DND-41 (cell line): ENCODE measurements at regions not wholly inside any gene's neighbourhood (a gene's known extent, or its start where the extent isn't known, plus 50 kb on each side); places are given as distances from the start of the nearest gene placed in this dataset.
A peak's percentile ranks its signal among the peaks of the same experiment; 100 is the strongest.
"Not testable (repeated sequence)": the region's sequence is repeated elsewhere in the genome, so short reads cannot be mapped to it uniquely, and the experiment has no call there.

Source experiments
- ATAC-seq: fragments of 200-7000 bp; cut with Tn5 transposase; 3 replicates; pipeline ENCODE4 v1.9.1; 2021; ENCODE audit warnings: low read depth; ENCODE audit not compliant: insufficient read depth
- DNase-seq: peaks from one replicate; pipeline ENCODE4 v3.0.0-alpha.2; 2020
- H2AFZ ChIP-seq: 2 replicates; pipeline ENCODE4 v1.6.0; 2012; ENCODE audit warnings: low read depth, low read length
- H3K27ac ChIP-seq: 2 replicates; pipeline ENCODE4 v1.5.1; 2012; ENCODE audit warnings: low read length, inconsistent platforms
- H3K27me3 ChIP-seq: fragments of 200-600 bp; sonication (generic); 2 replicates; pipeline ENCODE4 v1.6.0; 2012; ENCODE audit warnings: low read length, mild to moderate bottlenecking, inconsistent platforms; ENCODE audit not compliant: insufficient read depth, poor library complexity
- H3K36me3 ChIP-seq: 2 replicates; pipeline ENCODE4 v1.5.1; 2012; ENCODE audit warnings: low read length, inconsistent platforms; ENCODE audit not compliant: insufficient read depth
- H3K4me1 ChIP-seq: 2 replicates; pipeline ENCODE4 v1.5.1; 2012; ENCODE audit warnings: mild to moderate bottlenecking, low read length; ENCODE audit not compliant: insufficient read depth
- H3K4me2 ChIP-seq: 2 replicates; pipeline ENCODE4 v1.6.0; 2012; ENCODE audit warnings: mild to moderate bottlenecking, moderate library complexity, low read length, inconsistent platforms; ENCODE audit not compliant: insufficient read depth
- H3K4me3 ChIP-seq, 2 experiments: fragments of 200-600 bp in 1 of 2; shearing (Covaris generic) in 1 of 2; 2 replicates each; pipeline ENCODE4 v1.5.1; 2012 to 2016; ENCODE audit warnings: inconsistent platforms in 2 of 2, low read length in 2 of 2, mild to moderate bottlenecking in 2 of 2, low read depth in 1 of 2, moderate library complexity in 1 of 2
- H3K79me2 ChIP-seq: 2 replicates; pipeline ENCODE4 v1.6.0; 2012; ENCODE audit warnings: low read length, inconsistent platforms; ENCODE audit not compliant: insufficient read depth
- H3K9ac ChIP-seq: 2 replicates; pipeline ENCODE4 v1.6.0; 2012; ENCODE audit warnings: low read depth, mild to moderate bottlenecking, inconsistent platforms, low read length, moderate library complexity
- H3K9me3 ChIP-seq: 2 replicates; pipeline ENCODE4 v1.5.1; 2012; ENCODE audit warnings: low read length, moderate library complexity, mild to moderate bottlenecking, inconsistent platforms; ENCODE audit not compliant: insufficient read depth, severe bottlenecking
- H4K20me1 ChIP-seq: 2 replicates; pipeline ENCODE4 v1.6.0; 2012; ENCODE audit warnings: low read length; ENCODE audit not compliant: insufficient read depth
- EZH2 ChIP-seq: IDR thresholded peaks from 3 replicates; pipeline ENCODE4 v1.6.1; 2012; ENCODE audit warnings: borderline replicate concordance, low read depth, mild to moderate bottlenecking, moderate library complexity, low read length, inconsistent platforms; ENCODE audit not compliant: severe bottlenecking
- TF ChIP-seq, protein P1 (sequence below): IDR thresholded peaks from 2 replicates; pipeline ENCODE4 v1.5.1; 2012; ENCODE audit warnings: borderline replicate concordance, low read length, moderate library complexity, mild to moderate bottlenecking; ENCODE audit not compliant: poor library complexity, severe bottlenecking; ENCODE audit errors: extremely low read depth

- Histone ChIP-seq H3K9ac (no peak overlapping the region), H3K36me3 (no peaks in the 10 kb centered on the region), H2AFZ (no peak overlapping the region), H3K27me3 (no peaks in the 10 kb centered on the region), H3K79me2 (no peaks in the 10 kb centered on the region), H3K9me3 (no peaks in the 10 kb centered on the region), H3K4me2 (no peak overlapping the region), H4K20me1 (no peaks in the 10 kb centered on the region), H3K4me1 (peaks cover 15% of the 10 kb centered on the region), H3K27ac (peak overlapping the region; percentile 4; the same call in 1 of the 2 replicates), H3K4me3 (no peak overlapping the region)
- no peak for DNase-seq
- TF ChIP-seq EZH2: no peak
- TF ChIP-seq, protein P1, sequence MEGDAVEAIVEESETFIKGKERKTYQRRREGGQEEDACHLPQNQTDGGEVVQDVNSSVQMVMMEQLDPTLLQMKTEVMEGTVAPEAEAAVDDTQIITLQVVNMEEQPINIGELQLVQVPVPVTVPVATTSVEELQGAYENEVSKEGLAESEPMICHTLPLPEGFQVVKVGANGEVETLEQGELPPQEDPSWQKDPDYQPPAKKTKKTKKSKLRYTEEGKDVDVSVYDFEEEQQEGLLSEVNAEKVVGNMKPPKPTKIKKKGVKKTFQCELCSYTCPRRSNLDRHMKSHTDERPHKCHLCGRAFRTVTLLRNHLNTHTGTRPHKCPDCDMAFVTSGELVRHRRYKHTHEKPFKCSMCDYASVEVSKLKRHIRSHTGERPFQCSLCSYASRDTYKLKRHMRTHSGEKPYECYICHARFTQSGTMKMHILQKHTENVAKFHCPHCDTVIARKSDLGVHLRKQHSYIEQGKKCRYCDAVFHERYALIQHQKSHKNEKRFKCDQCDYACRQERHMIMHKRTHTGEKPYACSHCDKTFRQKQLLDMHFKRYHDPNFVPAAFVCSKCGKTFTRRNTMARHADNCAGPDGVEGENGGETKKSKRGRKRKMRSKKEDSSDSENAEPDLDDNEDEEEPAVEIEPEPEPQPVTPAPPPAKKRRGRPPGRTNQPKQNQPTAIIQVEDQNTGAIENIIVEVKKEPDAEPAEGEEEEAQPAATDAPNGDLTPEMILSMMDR: no peak
- no peak for ATAC-seq
These were observed 241.7 kb upstream of the HDAC4 start for GRCh38 chr2:239642406-239643004.

GRCh38 chr2:239641904-239642303 is 241.1 kb upstream of the HDAC4 start:
- H3K27me3 ChIP-seq, H3K36me3 ChIP-seq, H3K27ac ChIP-seq, H4K20me1 ChIP-seq, H3K9ac ChIP-seq, H3K4me3 ChIP-seq, H3K79me2 ChIP-seq, H3K9me3 ChIP-seq, H2AFZ ChIP-seq, ATAC-seq, DNase-seq, H3K4me2 ChIP-seq: not testable (repeated sequence)
- H3K4me1 ChIP-seq: peaks cover 15% of the 10 kb centered on the region

- Histone ChIP-seq H3K36me3 (no peaks in the 10 kb centered on the region), H2AFZ (no peak overlapping the region), H3K27me3 (no peaks in the 10 kb centered on the region), H3K4me3 (no peak overlapping the region), H3K27ac (no peak overlapping the region), H3K79me2 (no peaks in the 10 kb centered on the region), H3K9me3 (peaks cover 5% of the 10 kb centered on the region), H3K4me1 (peaks cover 15% of the 10 kb centered on the region), H3K4me2 (no peak overlapping the region), H4K20me1 (no peaks in the 10 kb centered on the region), H3K9ac (no peak overlapping the region)
- ATAC-seq: no peak
- TF ChIP-seq, protein P1: no peak
- peak; percentile 3 for DNase-seq
These were observed 240.1 kb upstream of the HDAC4 start for GRCh38 chr2:239640676-239641578.

DNA sequence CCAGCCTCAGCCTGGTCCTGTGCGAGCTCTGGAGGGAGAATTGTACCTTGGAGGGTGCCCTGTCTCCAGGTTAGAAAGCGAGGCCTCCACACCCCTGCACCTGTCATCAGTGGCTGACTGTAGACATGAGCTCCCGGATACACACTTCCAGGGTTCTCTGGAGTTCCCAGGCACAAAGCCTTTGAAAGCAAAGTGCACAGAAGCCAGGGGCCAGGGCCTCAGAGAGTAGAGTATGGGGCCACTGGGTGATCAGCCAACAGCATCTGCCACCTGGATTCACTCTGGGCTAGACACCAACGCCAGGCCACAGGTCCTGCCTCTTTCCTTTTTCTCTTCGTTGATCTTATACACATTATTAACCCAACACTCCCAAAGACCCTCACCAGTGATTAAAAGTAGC is 239.4 kb upstream of the HDAC4 start:
- TF ChIP-seq EZH2: no peak
- TF ChIP-seq, protein P1: no peak
- ATAC-seq: no peak
- H3K9me3 ChIP-seq: peaks cover 5% of the 10 kb centered on the region

More for the DNA sequence above, 239.4 kb upstream of the HDAC4 start:
- Histone ChIP-seq H2AFZ (no peak overlapping the region), H3K79me2 (no peaks in the 10 kb centered on the region), H3K27me3 (no peaks in the 10 kb centered on the region), H3K4me3 (no peak overlapping the region), H3K4me1 (peaks cover 15% of the 10 kb centered on the region), H3K4me2 (no peak overlapping the region), H3K36me3 (no peaks in the 10 kb centered on the region), H3K9ac (no peak overlapping the region), H3K27ac (0 out of 2 replicates have a peak overlapping the region, but pooled peaks have one; percentile 4), H4K20me1 (no peaks in the 10 kb centered on the region)
- DNase-seq: peak; percentile 2
